ENCODE measurements at regions not wholly inside any gene's neighbourhood (a gene's known extent, or its start where the extent isn't known, plus 50 kb on each side); places are given as distances from the start of the nearest gene placed in this dataset.

- H3K9ac ChIP-seq (ENCODE audit: low read length) = no peak overlapping the region
- no peak overlapping the region for H3K4me3 ChIP-seq (ENCODE audit: low read length)
- no peaks in the 10 kb centered on the region for H3F3A ChIP-seq (ENCODE audit: insufficient read depth, low read length)
- DNase-seq = no peak
- no peak overlapping the region for H2AFZ ChIP-seq (ENCODE audit: low read length)
- no peaks in the 10 kb centered on the region for H3K9me3 ChIP-seq (replicated peaks; ENCODE audit: insufficient read depth, low read length)
- no peaks in the 10 kb centered on the region for H3K79me2 ChIP-seq (ENCODE audit: low read length)
- TF ChIP-seq EZH2phosphoT487 (IDR thresholded peaks at IDR 0.05; ENCODE audit: low read length) (no peak), CTCF (IDR thresholded peaks at IDR 0.05; ENCODE audit: low read length) (no peak), EZH2 (optimal IDR thresholded peaks at IDR 0.05; ENCODE audit: low read depth, low read length) (no peak)
- no peaks in the 10 kb centered on the region for H4K20me1 ChIP-seq (ENCODE audit: insufficient read depth, low read length)
- no peak overlapping the region for H3K4me2 ChIP-seq (ENCODE audit: low read depth, low read length)
- H3K9me2 ChIP-seq (replicated peaks; ENCODE audit: insufficient read depth, low read length) = no peaks in the 10 kb centered on the region
- no peak overlapping the region for H3K27ac ChIP-seq (ENCODE audit: low read length)
- H3K27me3 ChIP-seq (replicated peaks; ENCODE audit: insufficient read depth, low read length) = no peaks in the 10 kb centered on the region
- H3K36me3 ChIP-seq (replicated peaks; ENCODE audit: insufficient read depth, low read length) = no peaks in the 10 kb centered on the region
- H3K4me1 ChIP-seq (ENCODE audit: low read length) = no peaks in the 10 kb centered on the region
Observed at GRCh38 chr4:152239216-152239615, 296.7 kb downstream of the FBXW7 start.

- H3K79me2 ChIP-seq (ENCODE audit: low read length) = no peaks in the 10 kb centered on the region
- H2AFZ ChIP-seq (ENCODE audit: low read length) = no peak overlapping the region
- no peak overlapping the region for H3K4me2 ChIP-seq (ENCODE audit: low read depth, low read length)
- no peak for TF ChIP-seq CTCF (IDR thresholded peaks at IDR 0.05; ENCODE audit: low read length)
- no peak for TF ChIP-seq EZH2phosphoT487 (IDR thresholded peaks at IDR 0.05; ENCODE audit: low read length)
- TF ChIP-seq EZH2 (optimal IDR thresholded peaks at IDR 0.05; ENCODE audit: low read depth, low read length) = no peak
- no peaks in the 10 kb centered on the region for H3F3A ChIP-seq (ENCODE audit: insufficient read depth, low read length)
- no peak overlapping the region for H3K9ac ChIP-seq (ENCODE audit: low read length)
- no peaks in the 10 kb centered on the region for H3K4me1 ChIP-seq (ENCODE audit: low read length)
- no peaks in the 10 kb centered on the region for H3K9me2 ChIP-seq (replicated peaks; ENCODE audit: insufficient read depth, low read length)
- no peaks in the 10 kb centered on the region for H4K20me1 ChIP-seq (ENCODE audit: insufficient read depth, low read length)
- H3K4me3 ChIP-seq (ENCODE audit: low read length) = no peak overlapping the region
- no peak for DNase-seq
- H3K9me3 ChIP-seq (replicated peaks; ENCODE audit: insufficient read depth, low read length) = no peaks in the 10 kb centered on the region
- H3K27ac ChIP-seq (ENCODE audit: low read length) = no peak overlapping the region
- H3K27me3 ChIP-seq (replicated peaks; ENCODE audit: insufficient read depth, low read length) = no peaks in the 10 kb centered on the region
- no peaks in the 10 kb centered on the region for H3K36me3 ChIP-seq (replicated peaks; ENCODE audit: insufficient read depth, low read length)
Observed at GRCh38 chr4:152236519-152237056, 299.3 kb downstream of the FBXW7 start.

- Histone ChIP-seq H3F3A (ENCODE audit: insufficient read depth, low read length) (no peaks in the 10 kb centered on the region), H2AFZ (ENCODE audit: low read length) (no peak overlapping the region), H3K27me3 (replicated peaks; ENCODE audit: insufficient read depth, low read length) (no peaks in the 10 kb centered on the region), H3K4me3 (ENCODE audit: low read length) (no peak overlapping the region), H3K4me1 (ENCODE audit: low read length) (no peaks in the 10 kb centered on the region), H3K36me3 (replicated peaks; ENCODE audit: insufficient read depth, low read length) (no peaks in the 10 kb centered on the region), H3K27ac (ENCODE audit: low read length) (no peak overlapping the region), H4K20me1 (ENCODE audit: insufficient read depth, low read length) (no peaks in the 10 kb centered on the region), H3K9me3 (replicated peaks; ENCODE audit: insufficient read depth, low read length) (no peaks in the 10 kb centered on the region), H3K9ac (ENCODE audit: low read length) (no peak overlapping the region), H3K4me2 (ENCODE audit: low read depth, low read length) (no peak overlapping the region), H3K9me2 (replicated peaks; ENCODE audit: insufficient read depth, low read length) (no peaks in the 10 kb centered on the region), H3K79me2 (ENCODE audit: low read length) (no peaks in the 10 kb centered on the region)
- no peak for DNase-seq
- no peak for TF ChIP-seq CTCF (IDR thresholded peaks at IDR 0.05; ENCODE audit: low read length)
- TF ChIP-seq EZH2 (optimal IDR thresholded peaks at IDR 0.05; ENCODE audit: low read depth, low read length) = no peak
- no peak for TF ChIP-seq EZH2phosphoT487 (IDR thresholded peaks at IDR 0.05; ENCODE audit: low read length)
Observed at GRCh38 chr4:152235718-152236117, 300.2 kb downstream of the FBXW7 start.
